CD4-positive, alpha-beta T cell treated with Interleukin-4 for 1 hour (primary cell): ENCODE measurements at regions not wholly inside any gene's neighbourhood (a gene's known extent, or its start where the extent isn't known, plus 50 kb on each side); places are given as distances from the start of the nearest gene placed in this dataset.

Experiments used
- DNase-seq, 2 donors: peaks; one replicate each; pipeline ENCODE4 v3.0.0-alpha.2; 2020 to 2022

DNA sequence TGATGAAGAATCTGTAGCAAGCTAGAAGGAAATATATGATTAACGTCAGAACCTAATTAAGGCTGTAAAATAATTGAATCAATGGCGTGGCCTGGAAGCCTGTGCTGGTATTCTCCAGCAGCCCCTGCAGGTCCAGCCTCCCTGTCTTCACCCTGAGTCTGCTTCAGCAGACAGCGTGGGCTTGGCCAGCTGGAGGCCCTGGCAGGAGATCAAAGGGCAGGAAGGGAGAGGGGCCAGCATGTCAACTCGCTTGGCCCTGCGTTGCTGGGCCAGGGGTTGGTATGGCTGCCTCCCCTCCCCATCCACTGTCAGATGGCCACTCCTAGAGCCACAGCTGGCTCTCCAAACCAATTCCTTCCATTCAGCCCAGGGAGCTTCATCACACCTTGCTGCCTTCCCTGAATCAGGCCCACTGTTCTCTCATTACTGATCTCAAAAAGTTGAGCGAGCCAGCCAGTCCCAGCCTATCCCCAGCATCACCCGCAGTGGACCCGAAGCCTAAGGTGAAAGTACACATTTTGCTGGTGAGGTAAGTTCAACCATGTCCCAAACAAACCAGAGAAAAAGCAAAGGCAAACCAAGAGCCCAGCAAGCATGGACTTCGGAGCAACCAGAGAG is 228.4 kb upstream of the AGAP1 start:
- no peak for DNase-seq

DNA sequence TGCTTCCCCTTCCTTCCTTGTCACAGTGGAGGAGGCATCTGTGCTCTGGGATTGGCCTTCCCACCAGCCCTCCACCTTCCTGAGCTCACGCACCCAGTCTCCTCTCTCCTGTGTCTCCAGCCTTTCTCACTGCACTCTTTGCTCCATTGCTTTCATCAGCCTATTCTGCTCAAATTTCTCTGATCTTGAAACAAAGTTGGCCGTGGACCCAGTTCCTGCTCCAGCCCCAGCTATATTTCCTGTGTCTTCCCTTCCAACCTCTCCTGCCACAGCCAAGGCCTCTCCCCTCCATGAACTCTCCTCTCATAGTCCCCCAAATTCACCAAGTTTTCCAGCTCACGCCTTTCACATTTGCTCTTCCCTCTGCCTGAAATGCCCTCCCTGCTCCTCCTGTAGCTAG is 226.6 kb upstream of the AGAP1 start:
- no peak for DNase-seq

DNA sequence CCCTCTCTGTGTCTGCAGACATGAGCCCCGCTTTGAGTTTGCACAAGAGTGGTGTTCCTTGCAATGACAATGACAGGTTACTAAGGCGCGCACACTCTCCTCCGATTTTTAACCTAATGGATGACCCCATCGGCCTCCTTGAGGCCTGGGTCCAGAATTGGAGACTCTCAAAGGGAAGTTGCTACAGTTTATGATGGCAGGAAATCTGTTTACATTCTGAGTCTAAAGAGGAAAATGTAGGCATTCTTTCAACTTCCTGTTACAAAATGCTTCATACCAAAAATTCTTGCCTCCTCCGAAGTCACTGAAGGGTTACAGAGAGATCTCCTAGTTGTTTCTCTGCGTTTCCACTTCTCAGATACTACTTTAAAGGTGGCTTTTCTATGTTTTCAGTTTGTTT is 225.3 kb upstream of the AGAP1 start:
- DNase-seq = no peak

DNA sequence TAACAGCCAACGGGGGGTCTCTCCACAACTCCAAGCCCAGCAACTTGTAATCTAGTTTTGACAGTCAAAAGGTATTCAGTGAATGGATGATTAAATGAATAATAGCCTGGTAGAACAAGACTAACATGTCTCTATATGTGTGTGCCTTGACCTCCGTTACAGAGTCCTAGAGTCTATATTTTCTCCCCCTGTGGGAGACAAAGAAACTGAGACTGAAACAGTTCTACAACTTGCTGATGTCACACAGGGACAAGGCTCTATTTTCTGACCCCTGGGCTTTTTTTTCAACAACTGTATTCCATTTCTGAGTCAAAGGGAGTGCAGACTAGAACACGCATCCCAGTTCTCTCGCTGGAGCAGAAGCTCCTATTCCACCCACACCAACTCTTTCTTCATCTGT is 223.6 kb upstream of the AGAP1 start:
- no peak for DNase-seq

DNA sequence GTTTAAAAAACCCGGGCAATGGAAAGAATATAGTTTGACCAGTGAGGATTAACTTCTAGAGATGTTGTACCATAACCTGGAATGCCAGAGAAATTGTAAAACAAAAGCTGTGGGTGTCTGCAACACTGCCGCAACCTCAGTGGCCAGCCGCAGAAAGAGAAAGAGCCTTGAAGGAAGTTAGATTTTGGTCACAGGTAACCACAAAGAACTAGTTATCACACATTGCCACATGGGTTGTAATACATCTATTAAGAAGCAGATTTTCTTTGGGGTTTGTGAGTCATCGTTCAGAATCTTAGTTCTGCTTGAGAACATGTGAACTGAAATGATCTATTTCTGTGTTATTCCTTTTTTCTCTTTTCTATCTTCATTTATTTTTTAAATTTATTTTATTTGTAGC is 222.9 kb upstream of the AGAP1 start:
- peak in 1 of 2 donors; percentile 4 for DNase-seq

DNA sequence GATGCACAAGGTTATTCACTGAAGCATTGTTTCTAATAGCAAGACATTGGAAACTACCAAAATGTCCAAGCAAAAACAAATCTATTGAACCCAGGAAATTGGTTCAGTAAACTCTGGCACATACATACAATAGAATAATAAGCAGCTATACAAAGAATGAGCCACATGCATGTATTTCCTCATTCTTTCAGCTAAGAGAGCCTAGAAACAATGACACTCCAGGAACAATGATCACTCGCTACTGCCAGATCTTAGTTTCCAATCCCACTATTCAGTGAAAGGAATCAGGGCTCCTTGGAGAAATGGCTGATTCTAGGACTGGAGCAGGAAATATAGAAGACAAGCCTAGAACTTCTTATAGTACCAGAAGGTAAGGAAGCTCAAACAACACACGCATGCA is 221.9 kb upstream of the AGAP1 start:
- DNase-seq = no peak

DNA sequence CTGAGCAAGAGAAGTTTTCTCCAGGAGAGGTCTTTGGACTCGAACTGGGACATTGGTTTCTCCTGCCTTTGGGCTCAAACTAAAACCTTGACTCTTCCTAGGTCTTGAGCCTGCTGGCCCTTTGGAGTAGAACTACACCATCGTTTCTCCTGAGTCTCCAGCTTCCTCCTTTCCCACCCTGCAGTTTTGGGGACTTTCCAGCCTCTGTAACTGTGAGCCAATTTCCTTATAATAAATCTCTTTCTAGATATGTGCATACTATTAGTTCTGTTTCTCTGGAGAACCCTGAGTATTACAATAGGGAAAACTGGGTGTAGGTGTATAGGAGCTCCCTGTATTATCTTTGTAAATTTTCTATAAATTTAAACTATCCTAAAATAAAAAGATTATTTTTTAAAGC is 219.8 kb upstream of the AGAP1 start:
- DNase-seq = no peak

DNA sequence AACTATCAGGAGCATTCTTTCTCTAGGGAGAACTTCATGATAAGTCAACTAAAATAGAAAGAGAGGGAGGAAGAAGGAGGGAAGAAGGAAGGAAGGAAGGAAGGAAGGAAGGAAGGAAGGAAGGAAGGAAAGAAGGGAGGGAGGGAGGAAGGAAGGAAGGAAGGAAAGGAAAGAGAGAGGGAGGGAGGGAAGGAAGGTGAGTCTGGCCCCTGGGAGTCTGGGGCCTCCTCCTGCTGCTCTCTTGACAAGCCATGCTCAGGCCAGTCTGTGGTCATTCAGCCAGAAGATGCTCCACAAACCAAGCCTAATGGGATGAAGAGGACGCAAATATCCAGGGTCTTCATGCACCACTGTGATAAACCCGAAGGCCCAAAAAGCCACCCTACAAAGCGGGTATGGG is 216.4 kb upstream of the AGAP1 start:
- no peak for DNase-seq

DNA sequence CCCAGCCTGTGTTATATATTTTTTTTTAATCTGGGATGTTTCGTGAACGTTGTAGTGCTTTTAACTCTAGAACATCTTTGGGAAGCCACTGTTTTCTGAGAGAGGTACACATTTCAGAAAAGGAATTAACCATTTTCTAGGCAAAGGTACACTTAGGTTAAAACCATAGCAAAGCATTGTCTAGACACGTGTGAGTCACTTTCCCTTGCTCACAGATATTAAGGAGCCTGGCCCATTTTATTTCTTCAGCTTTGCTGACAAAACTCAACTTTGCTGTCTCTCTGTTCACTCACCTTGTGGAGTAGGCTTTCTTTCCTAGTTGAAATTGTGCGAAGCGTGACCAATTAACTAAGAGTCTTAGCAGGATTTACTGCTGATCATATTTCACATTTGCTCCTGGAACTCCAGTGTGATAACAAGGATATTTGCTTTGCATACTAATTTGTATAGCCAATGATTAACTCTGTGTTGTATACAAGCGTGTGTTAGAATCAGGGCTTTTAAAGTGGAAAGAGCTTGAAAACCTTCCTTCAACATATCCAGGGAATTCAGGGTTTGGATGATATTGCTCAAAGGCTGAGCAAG is 215.0 kb upstream of the AGAP1 start:
- DNase-seq = no peak

DNA sequence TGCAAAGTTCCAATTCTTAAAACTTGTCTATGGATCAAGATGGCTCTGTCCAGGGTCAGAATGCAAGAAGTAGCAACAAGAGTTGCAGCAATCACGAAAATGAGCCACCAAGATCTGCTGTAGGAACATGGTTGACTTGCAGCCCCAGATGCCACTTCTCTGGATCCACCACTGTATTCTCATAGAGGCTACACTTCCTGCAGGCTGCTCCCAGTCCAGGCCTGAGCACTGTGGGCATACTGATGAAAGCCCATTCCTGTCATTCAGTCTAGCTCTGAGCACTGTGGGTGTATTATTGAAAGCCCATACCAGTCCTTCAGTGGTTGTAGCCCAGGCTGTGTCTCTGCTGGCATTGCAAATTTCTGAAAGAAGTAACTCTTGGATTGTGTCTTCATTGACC is 213.9 kb upstream of the AGAP1 start:
- no peak for DNase-seq

DNA sequence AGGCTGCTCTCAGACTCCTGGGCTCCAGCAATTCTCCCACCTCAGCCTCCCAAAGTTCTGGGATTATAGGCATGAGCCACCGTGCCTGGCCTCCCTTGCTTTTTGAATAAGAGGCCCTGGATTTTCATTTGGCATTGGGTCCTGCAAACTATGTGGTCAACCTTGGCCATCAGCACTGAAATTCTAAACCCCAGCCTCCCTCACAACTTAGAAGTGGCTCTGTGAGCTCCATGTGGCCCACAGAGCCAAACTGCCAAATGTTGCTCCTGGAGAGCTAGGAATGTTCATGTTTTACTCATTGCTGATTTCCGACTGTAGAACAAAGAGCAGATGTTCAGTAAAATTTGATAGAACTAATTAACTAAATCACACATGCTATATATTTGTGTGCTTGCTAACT is 210.6 kb upstream of the AGAP1 start:
- no peak for DNase-seq

DNA sequence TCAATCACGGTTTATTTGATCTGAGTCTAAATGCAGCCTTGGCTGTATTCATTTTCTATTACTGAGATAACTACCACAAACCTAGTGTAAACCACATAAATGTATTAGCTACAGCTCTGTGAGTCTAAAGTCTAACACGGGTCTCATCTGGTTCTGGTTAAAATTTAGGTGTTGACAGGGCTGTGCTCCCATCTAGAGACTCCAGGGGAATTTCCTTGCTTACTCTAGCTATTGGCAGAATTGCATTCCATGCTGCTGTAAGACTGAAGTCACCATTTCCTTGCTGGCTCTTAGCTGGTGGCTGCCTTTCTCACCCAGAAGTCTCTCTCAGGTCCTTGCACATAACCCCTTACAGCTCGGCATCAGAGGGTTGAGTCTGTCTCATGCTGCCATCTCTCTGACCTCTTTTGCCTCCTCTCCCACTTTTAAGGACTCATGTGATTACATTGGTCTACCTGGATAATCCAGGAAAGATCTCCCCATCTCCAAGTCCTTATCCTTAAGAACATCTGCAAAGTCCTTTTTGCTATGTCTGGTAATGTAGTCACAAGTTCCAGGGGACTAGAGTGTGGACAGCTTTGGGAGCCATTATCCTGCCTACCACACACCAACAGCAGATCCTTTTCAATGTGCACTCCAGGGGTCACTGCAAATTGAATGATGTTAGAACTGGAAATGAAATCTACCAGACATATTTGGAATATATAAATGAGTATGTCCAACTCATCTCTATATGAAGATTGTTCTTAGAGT is 207.0 kb upstream of the AGAP1 start:
- no peak for DNase-seq

DNA sequence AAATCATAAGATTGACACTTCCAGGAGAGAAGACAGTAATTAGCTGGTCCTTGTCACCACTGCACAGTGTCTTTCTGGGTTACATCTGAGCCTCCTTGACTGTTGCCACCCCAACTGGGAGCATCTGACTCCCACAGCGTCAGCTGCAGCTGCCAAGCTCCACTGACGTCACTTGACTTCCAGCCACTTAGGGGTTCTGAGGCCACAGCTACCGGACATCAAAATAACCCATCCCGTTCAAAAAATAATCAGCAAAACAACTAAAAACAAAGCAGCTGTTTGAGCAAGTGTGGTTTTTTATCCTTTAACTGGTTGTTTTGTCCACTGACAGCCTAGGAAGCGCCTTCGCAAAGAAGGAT is 206.5 kb upstream of the AGAP1 start:
- DNase-seq = no peak

DNA sequence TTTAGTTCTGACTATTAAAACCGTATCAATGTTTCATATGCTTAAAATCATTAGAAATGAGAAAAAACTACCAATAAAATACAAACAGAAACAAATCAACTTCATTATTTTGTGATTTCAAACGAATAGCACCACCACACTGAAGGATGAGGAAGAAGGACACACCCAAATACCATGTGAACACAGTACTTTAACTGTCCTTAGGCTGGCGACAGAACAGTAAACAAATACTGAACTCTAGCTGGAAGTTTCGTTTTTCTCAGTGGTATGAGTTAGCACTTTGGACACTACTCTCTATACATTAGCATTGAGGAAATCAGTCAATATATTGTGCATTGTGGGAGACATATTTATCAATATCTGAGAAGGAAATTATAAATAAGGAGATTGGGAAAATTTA is 202.4 kb upstream of the AGAP1 start:
- DNase-seq = no peak

DNA sequence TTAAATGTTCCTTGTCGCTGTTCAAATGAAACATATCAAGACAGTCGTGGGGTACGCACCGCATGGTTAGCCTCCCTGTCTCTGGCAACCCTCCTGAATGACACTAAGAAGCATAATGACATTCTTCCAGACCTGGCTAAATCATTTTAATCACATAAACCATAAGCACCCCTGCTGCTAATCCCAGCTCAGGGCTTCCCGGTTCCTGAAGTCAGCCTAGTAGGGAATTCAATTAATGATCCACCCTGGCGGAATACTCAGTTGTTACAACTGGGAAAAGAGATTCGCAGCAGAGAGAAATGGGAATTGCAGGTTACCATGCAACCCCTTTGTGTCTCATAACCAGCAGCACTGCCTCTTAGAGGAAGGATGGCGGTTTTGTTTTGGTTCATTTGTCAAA is 200.8 kb upstream of the AGAP1 start:
- DNase-seq = no peak

DNA sequence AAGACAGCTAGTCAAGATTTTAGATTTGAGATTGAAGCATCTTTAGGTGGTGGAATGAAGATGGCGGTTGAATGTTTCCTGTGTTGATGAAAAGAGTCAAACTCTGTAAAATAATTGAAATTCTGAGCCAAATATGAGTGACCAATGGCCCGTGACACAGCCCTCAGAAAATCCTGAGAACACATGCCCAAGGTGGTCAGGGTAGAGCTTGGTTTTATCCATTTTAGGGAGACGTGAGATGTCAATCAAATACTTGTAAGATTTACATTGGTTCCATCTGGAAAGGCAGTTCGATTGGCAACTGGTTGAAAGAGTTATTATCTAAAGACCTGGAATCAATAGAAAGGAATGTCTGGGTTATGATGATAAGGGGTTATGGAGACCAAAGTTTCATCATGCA is 198.0 kb upstream of the AGAP1 start:
- no peak for DNase-seq

DNA sequence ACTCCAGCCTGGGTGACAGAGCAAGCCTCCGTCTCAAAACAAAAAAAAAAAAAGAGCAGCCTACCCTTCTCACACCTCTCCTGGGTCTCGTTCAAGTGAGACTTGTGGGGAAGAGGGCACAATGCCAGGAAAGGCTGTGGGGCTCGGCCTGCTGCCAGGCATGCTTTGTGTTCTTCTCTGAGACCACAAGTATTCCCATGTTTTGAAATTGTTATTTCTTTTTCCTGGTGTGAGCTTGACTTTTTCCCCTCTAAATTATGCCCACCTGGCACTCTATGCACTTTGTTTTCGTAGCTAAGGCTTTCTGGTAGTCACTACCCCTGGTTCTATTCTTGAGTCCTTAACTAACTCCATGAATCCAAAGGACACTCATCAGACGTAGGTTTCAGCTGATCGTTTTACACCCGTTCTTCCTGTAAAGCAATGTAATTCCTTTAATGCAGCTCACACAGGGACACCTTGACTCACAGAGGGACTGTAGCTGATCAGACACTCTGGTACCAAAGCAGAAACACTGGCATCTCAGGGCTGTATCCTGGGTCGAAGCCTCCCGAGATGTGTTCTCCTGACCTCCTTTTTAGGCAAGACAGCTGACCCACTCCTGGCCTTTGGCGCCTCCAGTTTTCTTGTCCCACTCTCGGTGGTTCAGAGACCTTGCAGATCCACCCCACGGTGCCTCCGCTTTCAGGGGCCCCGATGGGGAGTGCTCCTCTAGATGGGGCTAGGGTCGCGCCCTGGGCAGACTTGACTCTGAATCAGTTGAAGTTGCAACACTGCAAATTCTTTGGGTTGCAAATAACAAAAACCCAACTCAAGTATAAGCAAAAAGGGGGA is 193.3 kb upstream of the AGAP1 start:
- DNase-seq = no peak

DNA sequence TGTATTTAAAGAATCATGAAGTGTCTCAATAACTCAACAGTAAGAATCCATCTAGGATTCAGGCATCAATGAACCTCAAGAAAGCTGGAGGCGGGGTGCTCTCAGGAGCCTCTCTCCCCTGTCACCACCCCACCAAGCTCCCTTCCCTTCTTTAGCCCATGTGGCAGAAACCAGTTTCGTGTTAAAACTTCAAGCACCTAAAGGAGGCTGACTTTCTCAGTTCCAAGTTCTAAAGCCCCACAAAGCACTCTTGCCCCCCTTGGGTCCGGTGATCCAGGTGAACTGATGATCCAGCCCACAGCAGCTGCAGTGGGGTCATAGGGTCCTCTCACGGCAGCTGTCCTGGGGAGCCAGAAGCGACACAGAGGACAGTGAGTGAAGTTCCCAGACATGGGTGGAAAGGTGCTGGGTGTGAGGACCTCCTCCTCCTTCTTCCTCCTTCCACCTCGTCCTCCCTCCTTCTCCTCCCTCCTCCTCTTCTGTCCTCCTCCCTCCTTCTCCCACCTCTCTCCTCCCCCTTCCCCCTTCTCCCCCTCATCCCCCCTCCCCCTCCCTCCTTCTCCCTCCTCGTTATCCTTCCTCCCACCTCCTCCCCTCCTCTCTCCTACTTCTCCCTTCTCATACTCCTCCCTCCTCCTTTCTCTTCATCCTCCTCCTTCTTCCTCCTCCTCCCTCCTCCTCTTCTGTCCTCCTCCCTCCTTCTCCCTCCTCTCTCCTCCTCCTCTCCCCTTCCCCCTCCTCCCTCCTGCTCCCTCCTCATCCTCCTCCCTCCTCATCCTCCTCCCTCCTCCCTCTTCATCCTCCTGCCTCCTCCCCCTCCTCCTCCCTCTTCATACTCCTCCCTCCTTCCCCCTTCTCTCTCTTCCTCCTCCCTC is 192.4 kb upstream of the AGAP1 start:
- DNase-seq = no peak

DNA sequence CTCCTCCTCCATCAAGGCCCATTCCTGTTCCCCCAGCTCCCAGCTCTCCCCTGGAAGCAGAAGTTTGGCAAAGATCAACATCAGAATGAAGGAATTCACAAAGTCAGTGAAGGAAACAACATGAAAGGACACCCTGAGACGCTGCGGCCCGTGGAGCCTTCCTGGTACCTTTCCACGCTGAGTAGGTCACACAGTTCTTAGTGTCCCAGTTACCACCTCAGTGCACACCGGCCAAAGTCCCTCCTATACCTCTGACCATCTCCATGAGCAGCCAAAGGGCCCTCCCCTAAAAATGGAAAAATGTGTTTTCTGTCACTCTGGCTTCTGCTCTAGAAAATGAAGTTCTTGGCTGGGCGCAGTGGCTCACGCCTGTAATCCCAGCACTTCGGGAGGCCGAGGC is 191.6 kb upstream of the AGAP1 start:
- DNase-seq = no peak

DNA sequence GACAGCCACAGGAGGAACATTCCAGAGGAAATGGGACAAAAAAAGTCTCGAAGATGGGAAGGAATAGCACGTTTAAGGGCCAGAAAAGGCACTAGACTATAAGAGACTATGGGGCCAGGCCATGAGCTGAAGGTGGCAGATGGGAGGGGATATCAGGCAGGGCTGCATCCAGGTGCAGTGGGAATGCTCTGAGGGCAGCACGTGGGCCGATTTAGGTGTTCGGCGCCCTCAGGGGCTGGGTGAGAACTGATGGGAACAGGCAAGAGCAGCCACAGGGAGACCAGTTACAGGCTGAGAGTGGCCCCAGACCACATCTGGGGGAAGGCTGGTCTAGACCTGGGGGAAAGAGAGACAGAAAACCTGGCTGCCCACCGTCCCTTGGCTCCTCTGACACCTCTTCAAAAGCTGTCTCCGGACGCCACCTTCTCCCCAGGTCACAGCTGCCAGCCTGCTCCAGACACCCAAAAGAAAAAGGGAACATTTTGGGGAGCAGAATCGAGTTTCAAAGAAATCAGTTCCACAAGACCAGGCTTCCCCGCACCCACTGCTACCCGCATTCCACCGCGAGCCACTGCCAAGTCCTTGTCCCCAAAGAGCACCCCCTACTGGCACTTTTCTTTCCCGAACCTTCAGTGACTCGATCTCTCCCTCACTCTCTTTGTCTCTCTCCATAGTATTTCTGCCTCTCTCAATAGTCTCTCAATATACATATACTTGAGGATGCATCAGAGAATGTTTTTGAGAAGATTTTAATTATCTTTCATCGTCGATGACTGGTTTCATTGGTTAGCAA is 190.1 kb upstream of the AGAP1 start:
- no peak for DNase-seq

DNA sequence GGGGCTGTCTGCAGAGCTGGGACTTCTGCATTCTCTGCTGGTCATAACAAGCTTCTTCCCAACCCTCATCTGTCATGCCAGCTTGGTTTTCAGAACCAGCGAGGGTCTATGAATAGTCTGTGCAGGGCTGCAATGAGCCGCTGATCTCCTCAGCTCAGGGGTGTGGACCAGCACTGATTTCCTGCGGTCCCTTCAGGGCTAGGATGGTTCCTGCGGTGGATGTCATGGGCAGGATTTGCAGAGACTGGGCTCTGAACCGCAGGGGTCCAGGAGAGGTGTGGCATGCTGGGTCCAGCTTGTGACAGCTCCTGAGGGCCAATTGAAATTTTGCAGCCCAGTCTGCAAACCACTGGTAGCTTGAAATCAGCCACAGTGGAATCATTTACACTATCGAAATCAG is 188.2 kb upstream of the AGAP1 start:
- DNase-seq = no peak

DNA sequence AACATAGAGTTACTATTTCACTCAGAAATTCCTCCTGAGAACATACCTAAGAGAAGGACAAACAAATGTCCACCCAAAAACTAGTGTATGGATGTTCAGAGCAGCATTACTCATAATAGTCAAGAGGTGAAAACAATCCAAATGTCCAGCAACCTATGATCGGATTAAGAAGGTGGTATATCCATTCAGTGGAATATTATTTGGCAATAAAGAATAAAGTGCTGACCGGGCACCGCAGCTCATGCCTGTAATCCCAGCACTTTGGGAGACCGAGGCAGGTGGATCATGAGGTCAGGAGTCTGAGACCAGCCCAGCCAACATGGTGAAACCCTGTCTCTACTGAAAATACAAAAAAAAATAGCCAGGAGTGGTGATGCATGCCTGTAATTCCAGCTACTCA is 182.8 kb upstream of the AGAP1 start:
- DNase-seq = no peak
